GM20000 (cell line): ENCODE measurements at regions not wholly inside any gene's neighbourhood (a gene's known extent, or its start where the extent isn't known, plus 50 kb on each side); places are given as distances from the start of the nearest gene placed in this dataset.

ENCODE experiments used
- DNase-seq: peaks from one replicate; pipeline ENCODE4 v3.0.0; 2012; ENCODE audit warnings: low spot score
- TF ChIP-seq, protein P1 (sequence below): IDR thresholded peaks from 2 replicates; pipeline ENCODE4 v1.5.1; 2012; ENCODE audit warnings: mild to moderate bottlenecking, control low read depth; ENCODE audit errors: extremely low read depth, missing control alignments

DNA sequence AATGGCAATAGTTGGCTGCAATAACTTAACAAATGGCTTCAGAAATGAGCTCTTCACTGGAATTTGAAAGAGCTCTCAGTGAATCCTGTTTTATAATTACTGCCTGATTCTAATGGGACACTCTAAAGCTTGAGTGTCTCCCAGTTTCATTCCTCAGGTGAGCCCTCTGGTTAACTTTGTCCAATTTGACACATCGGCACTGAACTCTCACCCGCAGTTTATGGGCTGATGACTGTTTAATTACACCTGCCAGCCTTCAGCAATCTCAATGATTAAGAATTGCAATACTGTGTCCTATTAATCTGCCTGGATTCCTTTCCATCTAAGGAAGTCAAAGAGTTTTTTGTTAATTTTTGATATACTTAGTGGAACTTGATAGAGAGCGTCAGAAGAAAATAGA, 110.7 kb upstream of the NABP1 start:
- no peak for DNase-seq

DNA sequence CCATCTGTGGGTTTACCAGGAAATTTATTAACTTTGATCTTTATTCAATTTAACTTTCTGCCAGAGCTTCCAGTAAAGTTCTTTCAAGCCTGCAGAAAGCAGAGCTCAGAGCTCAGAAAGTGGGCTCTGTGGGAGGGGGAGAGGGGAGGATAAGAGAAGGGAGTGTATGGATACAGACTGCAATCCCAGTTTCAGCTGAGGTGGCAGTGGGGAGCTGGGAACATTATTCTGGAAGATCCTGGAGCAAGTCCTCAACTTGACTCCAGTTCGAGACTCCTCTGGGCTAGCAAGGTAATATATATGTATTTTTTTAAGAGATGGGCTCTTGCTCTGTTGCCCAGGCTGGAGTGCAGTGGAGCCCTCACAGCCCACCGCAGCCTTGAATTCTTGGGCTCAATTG, 108.9 kb upstream of the NABP1 start:
- TF ChIP-seq, protein P1, sequence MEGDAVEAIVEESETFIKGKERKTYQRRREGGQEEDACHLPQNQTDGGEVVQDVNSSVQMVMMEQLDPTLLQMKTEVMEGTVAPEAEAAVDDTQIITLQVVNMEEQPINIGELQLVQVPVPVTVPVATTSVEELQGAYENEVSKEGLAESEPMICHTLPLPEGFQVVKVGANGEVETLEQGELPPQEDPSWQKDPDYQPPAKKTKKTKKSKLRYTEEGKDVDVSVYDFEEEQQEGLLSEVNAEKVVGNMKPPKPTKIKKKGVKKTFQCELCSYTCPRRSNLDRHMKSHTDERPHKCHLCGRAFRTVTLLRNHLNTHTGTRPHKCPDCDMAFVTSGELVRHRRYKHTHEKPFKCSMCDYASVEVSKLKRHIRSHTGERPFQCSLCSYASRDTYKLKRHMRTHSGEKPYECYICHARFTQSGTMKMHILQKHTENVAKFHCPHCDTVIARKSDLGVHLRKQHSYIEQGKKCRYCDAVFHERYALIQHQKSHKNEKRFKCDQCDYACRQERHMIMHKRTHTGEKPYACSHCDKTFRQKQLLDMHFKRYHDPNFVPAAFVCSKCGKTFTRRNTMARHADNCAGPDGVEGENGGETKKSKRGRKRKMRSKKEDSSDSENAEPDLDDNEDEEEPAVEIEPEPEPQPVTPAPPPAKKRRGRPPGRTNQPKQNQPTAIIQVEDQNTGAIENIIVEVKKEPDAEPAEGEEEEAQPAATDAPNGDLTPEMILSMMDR: no peak
- DNase-seq: no peak

More for the DNA sequence above, 110.7 kb upstream of the NABP1 start:
- TF ChIP-seq, protein P1: no peak

DNA sequence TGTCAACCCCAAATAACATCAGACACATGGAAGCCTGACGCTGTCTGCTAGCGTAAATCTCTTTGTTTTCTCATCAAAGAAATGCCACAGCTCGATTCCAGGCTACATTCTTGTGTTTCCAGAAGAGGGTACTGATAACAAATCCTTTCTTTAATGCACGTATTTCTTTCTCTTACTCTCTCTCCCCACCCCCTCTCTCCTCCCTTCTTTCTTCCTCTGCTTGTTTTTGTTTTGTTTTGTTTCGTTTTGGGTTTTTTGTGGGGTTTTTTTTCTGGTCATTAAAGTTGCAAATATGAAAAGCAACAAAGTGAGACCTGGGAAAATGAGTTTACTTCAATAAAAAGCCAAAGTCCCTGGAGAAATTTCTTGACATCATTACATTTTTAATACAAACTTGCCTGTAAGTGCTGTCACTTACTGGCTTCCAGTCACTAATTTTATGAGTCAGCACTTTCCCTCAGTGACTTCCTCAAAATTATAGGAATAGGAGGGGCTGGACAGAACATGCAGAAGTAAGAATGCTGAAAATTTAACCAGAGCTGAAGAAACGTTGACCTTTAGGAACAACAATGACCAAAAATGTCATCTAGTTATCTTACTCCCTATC, 106.7 kb upstream of the NABP1 start:
- peak; percentile 35 for DNase-seq

DNA sequence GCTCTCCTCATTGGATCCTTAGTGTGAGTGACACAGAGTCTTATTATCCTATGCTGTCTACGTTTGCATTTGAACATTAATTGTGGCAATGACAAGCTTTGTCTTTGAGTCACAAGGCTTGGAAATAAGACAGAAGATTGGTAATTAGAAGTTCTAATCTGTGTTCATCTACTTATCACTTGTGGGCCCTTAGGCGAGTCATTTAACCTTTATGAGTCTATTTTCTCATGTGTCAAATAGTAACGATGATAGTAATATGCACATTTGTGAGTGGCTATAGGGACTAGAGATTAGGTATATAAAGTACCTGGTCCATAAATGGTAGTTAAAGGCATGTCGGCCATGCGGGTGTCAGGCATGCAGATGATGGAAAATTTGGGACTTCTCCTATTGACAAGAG, 105.6 kb upstream of the NABP1 start:
- no peak for DNase-seq
- TF ChIP-seq, protein P1: no peak

More for the DNA sequence above, 106.7 kb upstream of the NABP1 start:
- TF ChIP-seq, protein P1: peak; percentile 23

DNA sequence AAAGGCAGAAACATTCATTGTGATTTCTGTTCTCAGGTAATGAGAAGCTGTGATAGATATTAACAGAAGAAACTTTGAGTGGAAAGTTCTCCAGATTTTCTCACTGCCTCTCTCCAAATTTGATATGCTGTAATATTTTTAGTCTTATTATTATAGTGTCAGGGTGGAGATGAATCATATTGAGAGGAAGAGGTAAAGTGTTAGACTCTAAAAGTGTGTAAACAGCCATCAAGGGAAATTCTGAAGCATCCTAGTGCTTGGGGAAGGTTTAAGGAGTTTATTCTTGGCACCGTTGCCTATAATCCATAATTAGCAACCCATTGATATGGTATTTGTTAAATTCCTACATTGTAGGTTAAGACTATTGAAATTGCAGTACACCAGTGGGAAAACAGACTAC, 104.7 kb upstream of the NABP1 start:
- TF ChIP-seq, protein P1: no peak
- no peak for DNase-seq

DNA sequence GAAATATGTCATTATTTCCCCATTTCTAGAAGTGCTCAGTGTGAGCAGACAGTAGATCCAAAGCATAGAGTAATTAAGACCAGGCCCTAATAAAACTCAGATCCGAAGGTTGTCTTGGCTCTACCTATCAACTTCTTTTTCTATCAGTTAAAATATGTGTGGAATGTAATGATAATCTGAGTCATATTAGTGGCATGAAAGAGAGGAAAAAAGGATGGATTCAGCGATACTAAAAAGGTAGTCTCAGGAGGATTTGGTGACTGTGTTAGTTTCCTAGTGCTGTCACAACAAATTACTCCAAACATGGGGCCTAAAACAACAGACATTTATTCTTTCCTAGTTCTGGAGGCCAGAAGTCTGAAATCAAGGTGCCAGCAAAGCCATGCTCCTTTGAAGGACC, 103.7 kb upstream of the NABP1 start:
- DNase-seq: no peak
- TF ChIP-seq, protein P1: no peak

DNA sequence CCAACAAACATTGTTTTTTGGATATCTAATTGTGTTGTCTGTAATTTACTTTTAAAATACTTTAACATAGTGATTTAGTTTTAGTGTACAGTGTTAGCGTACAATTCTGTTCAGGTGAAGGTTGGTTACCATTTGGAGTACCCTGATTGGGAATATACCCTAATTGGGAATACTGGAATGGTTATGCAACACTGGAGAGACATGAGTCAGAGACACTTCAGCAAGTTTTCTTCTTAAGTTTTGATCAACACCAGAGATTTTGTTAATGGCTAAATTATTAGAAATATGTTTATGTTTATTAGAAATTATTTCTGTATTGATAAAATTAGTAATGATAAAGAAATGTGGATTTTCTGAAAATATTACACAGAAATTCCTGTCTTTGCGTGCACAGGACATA, 100.3 kb upstream of the NABP1 start:
- TF ChIP-seq, protein P1: no peak

More for the DNA sequence above, 100.3 kb upstream of the NABP1 start:
- DNase-seq: no peak
